ENCODE measurements at regions not wholly inside any gene's neighbourhood (a gene's known extent, or its start where the extent isn't known, plus 50 kb on each side); places are given as distances from the start of the nearest gene placed in this dataset.

DNA sequence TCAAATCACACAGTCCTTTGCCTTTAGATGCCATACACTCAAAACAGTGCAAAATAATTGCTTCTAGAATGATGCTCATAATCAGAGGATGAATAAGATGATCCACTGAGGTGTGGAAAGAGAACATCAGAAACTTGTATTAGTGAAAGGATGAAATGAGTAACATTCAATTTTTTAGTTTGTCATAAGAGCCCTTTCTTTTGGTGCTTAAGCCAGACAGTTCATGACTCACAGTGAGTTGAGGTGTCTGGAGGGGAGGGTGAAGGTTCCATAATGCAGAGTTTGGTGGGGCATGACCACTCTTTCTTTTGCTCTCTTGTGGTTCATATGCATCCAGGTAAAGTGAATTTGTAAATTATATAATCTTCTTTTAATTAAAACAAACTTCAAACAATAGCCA, 415.0 kb upstream of the CELF4 start:
- TF ChIP-seq, protein P1, sequence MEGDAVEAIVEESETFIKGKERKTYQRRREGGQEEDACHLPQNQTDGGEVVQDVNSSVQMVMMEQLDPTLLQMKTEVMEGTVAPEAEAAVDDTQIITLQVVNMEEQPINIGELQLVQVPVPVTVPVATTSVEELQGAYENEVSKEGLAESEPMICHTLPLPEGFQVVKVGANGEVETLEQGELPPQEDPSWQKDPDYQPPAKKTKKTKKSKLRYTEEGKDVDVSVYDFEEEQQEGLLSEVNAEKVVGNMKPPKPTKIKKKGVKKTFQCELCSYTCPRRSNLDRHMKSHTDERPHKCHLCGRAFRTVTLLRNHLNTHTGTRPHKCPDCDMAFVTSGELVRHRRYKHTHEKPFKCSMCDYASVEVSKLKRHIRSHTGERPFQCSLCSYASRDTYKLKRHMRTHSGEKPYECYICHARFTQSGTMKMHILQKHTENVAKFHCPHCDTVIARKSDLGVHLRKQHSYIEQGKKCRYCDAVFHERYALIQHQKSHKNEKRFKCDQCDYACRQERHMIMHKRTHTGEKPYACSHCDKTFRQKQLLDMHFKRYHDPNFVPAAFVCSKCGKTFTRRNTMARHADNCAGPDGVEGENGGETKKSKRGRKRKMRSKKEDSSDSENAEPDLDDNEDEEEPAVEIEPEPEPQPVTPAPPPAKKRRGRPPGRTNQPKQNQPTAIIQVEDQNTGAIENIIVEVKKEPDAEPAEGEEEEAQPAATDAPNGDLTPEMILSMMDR (conservative IDR thresholded peaks at IDR 0.05; ENCODE audit: low read depth), result no peak
- no peak for DNase-seq (ENCODE audit: low spot score)
- POLR2A ChIA-PET (ENCODE audit: low non-redundant PET), result no interaction called here
- H3K27ac ChIP-seq, result no peak overlapping the region
- CTCF ChIA-PET, result no interaction called here

DNA sequence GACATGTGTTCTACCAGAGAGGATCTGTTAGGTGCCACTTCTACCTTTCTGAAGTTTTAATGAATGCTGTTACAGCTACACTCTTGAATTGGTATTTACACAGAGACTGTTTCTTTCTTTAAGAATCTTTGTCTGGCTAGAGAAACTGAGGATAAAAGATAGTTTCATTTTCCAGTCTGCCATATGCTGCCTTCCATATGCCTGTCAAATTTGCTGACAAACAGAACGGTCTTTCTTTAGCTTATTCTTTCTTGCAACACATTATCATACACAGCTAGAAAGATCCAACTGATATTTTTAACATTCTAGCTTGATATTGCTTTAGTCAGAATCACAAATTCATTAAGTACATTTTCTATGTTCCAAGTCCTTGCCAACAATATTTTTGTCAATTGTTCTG, 409.8 kb upstream of the CELF4 start:
- ChIA-PET POLR2A (ENCODE audit: low non-redundant PET) (no interaction called here), CTCF (no interaction called here)
- TF ChIP-seq, protein P1 (conservative IDR thresholded peaks at IDR 0.05; ENCODE audit: low read depth), result no peak
- no peak for DNase-seq (ENCODE audit: low spot score)
- H3K27ac ChIP-seq, result no peak overlapping the region

DNA sequence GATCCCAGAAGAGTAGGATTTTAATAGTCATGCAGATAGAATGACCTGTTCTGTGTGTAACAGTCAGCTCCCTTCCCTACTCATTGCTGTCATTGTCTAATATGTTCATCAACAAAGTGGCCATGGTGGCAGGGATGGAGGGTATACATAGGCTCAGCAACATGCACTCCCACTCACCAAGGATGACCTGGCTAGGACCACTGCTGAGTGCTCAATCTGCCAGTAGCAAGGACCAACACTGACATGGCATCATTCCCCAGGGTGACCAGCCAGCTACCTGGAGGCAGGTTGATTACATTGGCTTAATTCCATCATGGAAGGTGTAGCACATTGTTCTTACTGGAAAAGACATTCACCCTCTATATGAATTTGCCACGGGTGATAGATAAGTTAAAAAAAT, 401.7 kb upstream of the CELF4 start:
- CTCF ChIA-PET, result no interaction called here
- POLR2A ChIA-PET (ENCODE audit: low non-redundant PET), result no interaction called here

DNA sequence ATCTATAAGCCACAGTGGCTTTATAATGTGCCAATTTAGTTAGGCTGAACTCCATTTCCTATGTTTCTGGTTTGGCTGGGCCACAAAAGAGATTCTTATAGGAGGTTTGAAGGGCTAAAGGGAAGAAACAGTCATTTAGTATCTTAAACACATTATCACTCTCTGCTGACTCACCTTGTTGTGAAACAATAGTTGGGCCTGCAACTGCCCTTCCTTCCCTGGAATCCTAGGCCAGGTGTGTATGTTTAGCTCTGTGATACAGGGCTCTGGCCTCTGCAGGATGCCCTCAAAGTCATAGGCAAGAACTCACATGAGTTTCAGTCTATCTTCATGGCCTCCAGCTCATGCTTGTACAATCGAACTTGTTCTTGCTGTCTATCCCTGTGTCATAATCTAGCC, 400.0 kb upstream of the CELF4 start:
- POLR2A ChIA-PET (ENCODE audit: low non-redundant PET), result no interaction called here
- DNase-seq (ENCODE audit: low spot score), result no peak
- TF ChIP-seq, protein P1 (conservative IDR thresholded peaks at IDR 0.05; ENCODE audit: low read depth), result no peak
- H3K27ac ChIP-seq, result no peak overlapping the region
- CTCF ChIA-PET, result interaction anchor here (0.7 kb wide), 1 partner anchor 560 kb away, joined by 3 read pairs; no protein-coding TSS in a partner anchor

More for the DNA sequence above, 401.7 kb upstream of the CELF4 start:
- TF ChIP-seq, protein P1 (conservative IDR thresholded peaks at IDR 0.05; ENCODE audit: low read depth), result no peak
- no peak for DNase-seq (ENCODE audit: low spot score)
- H3K27ac ChIP-seq, result no peak overlapping the region

DNA sequence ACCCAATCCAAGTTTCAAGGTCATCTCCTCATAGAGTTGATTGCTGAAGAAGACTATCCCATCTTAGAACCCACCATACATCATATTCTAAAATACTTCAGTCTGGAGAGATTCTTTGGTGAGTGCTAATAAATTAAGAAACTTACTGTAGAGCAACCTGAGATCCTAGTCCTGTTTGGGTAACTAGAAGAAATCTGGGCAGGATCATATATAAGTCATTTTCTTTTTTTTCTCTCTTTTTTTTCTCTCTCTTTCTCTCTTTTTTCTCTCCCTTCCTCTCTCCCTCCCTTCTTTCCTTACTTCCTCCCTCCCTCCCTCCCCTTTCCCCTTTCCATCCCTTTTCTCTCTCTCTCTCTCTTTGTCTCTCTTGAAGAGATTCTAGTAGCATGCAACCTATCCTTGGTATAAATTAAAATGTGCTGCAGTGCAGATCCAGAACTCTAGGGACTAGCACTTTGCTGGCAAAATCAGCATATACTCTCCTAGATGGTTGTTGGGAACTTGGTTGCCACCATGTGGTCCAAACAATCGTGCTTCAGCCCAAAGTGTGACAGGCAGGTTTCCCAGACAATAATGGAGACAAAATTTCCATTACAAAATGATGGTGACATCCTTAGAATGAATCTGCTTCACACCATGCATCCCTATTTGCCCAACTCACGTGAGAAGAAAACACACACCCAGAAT, 399.4 kb upstream of the CELF4 start:
- no peak for DNase-seq (ENCODE audit: low spot score)
- H3K27ac ChIP-seq, result no peak overlapping the region
- TF ChIP-seq, protein P1 (conservative IDR thresholded peaks at IDR 0.05; ENCODE audit: low read depth), result no peak
- CTCF ChIA-PET, result interaction anchor here (0.7 kb wide), 1 partner anchor 560 kb away, joined by 3 read pairs; no protein-coding TSS in a partner anchor
- POLR2A ChIA-PET (ENCODE audit: low non-redundant PET), result no interaction called here

DNA sequence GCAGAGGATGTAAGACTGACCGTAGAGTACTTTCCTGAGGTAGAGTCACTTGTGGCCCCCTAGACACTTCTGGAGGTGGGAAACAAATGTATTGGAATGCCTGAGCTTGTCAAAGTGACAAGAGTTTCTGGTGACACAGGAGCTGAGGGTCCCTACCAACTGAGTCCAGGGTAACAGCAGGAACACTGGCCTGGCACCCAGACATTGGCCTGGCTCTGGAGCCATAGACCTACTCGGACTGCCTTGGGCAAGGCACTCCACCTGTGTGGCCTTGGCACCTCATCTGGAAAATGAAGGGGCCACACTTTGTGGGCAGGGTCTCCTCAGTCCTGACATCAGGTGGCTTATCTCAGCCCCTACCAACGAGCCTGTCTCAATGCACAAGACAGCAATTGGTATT, 398.2 kb upstream of the CELF4 start:
- ChIA-PET CTCF (no interaction called here), POLR2A (ENCODE audit: low non-redundant PET) (no interaction called here)
- H3K27ac ChIP-seq, result no peak overlapping the region
- TF ChIP-seq, protein P1 (conservative IDR thresholded peaks at IDR 0.05; ENCODE audit: low read depth), result no peak
- DNase-seq (ENCODE audit: low spot score), result no peak

Data from RWPE1 (cell line).